NK-92 treated with Interleukin-12 subunit alpha and Interleukin-12 subunit beta, amount 100 ng/mL, for 24 hours (cell line): ENCODE measurements at regions not wholly inside any gene's neighbourhood (a gene's known extent, or its start where the extent isn't known, plus 50 kb on each side); places are given as distances from the start of the nearest gene placed in this dataset.

Source experiments
- DNase-seq: peaks from one replicate; lab custom pipeline; 2025; lab: John Stamatoyannopoulos, UW

DNA sequence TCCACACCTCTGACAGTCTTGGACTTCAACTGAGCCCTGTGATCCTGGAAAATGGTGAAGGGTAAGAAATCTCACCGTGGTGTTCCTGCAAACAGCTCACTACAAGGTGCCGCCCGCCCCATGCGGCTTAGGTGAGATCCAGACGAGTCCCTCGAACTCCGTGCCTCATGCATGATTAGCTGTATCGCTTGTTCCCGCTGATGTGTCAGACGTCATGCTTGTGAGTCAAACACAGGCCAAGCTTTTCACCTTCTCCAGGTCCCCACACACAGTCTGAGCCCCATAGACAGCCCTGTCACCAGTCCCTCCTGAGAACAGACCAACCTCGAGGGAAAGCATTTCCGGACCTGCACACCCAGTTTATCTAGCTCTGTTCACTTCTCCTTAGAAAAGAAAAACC lies 740.5 kb downstream of the GALR1 start:
- no peak for DNase-seq

DNA sequence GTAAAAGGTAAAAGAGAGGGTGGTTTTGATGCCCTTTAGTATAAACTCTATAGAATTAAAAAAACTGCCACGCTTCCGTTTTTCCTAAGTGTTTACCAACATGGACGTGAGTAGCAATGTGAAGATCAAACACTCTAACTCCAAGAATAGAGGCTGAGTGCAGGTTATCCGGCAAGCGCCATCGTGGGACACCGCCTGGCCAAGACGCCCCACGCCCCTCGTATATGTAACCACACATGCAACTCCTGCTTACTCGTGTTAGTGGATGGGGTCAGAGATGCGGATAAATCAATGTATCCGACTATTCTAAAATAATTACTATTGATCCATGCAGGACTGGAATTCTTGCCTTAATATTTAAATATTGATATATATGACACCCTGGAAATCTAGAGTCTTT lies 741.3 kb downstream of the GALR1 start:
- no peak for DNase-seq

DNA sequence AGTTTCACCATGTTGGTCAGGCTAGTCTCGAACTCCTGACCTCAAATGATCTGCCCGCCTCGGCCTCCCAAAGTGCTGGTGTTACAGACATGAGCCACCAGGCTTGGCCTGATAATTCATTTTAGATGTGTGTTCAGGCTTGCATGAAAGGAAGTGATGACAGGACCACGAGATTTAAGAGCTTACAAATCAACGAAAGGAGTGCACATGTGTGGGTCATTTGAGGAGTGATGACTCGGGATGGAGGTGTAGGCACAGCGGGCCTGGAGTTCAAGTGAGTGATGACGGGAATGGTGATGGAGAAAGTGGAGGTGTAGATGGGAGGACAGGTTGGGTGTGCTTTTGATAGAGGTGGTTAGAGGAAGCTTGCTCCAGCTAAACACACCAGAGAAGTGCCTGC lies 742.4 kb downstream of the GALR1 start:
- DNase-seq: no peak

DNA sequence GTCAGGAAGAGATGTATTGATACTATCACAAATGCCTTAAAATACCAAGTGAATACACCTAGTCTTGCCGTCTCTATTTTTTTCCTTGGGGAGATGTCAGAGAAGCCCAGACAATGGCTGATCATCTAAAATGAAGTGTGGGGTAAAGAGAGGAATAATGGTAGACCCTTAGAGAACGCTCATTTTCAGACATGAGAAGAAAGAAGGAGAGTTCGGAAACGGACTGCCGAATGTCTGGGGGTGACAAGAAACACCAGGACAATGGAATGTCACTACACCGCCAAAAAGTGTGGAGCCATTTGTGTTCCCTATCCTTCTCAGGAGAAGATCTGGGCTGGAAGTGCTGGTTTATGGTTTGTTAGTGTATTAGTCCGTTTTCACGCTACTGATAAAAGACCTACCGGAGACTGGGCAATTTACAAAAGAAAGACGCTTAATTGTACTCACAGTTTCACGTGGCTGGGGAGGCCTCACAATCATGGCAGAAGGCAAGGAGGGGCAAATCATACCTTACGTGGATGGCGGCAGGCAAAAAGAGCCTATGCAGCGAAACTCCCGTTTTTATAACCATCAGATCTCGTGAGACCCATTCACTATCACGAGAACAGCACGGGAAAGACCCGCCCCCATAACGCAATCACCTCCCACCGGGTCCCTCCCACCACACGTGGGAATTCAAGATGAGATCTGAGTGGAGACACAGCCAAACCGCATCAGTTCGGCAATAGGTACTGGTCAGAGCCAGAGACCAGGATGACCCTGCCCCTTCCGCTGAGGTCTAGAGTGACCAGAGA lies 743.7 kb downstream of the GALR1 start:
- DNase-seq: no peak

DNA sequence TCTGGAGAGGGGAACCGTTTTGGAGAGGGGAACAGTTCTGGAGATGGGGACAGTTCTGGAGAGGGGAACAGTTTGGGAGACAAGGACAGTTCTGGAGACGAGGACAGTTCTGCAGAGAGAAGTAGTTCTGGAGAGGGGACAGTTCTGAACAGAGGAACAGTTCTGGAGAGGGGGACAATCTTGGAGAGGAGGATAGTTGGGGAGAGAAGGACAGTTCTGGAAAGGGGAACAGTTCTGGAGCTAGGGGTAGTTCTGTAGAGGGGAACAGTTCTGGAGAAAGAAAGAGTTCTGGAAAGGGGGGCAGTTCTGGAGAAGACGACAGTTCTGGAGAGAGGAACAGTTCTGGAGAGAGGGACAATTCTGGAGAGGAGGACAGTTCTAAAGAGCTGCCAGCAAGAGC lies 745.9 kb downstream of the GALR1 start:
- DNase-seq: no peak

DNA sequence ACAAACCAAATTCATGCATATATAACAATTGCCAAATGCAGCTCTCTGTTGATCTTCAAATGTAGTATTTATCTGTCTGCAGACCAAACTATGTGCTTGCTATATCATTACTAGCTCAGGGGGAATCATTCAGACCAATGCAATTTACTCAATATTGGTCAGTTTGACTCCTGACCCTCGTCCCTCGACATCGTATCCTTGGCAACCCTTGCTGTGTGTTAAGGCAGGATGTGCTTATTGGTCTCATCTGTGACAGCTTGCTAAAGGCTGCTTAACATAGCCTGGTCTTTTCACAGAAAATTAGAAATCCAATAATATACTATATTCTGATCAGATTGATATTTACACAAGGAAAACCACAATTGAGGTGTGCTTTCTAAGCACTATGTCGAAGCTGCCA lies 747.1 kb downstream of the GALR1 start:
- no peak for DNase-seq

DNA sequence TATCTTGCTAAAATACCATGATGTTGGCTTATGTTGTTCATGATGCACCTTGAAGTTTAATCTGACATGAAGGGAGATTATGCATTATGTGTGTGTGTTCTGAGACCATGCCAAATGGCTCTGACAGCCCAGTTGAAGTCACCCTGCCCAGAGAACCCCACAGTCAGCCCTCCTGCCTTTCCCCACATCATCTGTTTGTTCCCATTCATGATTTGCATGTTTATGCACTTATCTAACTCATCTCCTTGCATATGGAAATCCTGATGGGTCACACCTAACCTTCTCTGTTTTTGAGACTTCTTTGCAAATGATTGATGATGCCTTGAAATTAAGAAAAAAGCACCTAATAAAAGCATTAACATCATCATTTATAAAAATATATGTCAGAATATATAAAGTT lies 752.2 kb downstream of the GALR1 start:
- DNase-seq: no peak

DNA sequence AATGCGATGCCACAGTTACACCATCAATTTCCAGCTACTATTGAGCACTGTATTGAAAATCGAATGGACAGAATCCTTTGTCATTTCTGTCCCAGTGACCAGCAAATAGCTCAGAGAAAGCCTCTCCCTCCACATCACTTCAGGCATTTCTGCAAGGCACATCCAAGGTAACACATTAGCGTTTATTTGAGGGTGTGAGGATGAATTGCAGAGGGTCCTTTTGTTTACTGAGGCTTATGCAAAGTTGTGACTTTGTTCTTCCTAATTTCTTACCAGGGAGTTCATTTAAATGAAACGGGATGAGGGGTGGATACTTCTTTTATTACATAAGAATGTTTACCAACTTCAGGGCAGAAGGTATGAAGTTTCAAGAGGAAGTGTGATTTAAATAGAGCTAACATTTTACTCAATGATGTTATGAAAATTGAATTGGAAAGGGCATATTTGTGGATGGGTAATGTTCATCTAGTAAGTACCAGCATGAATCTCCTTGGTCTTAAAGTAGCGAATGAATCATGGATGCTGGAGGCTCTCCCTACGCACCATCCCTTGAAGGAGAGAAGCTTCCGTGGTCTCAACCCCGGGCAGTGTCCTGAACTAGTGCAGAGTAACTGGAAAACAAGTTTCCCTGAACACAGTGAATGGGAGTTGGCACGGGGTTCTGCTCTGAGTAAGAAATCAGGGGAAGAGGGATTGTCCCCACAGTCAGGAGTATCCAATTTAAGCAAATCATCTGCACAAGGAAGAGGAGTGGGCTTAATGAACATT lies 756.5 kb downstream of the GALR1 start:
- no peak for DNase-seq

DNA sequence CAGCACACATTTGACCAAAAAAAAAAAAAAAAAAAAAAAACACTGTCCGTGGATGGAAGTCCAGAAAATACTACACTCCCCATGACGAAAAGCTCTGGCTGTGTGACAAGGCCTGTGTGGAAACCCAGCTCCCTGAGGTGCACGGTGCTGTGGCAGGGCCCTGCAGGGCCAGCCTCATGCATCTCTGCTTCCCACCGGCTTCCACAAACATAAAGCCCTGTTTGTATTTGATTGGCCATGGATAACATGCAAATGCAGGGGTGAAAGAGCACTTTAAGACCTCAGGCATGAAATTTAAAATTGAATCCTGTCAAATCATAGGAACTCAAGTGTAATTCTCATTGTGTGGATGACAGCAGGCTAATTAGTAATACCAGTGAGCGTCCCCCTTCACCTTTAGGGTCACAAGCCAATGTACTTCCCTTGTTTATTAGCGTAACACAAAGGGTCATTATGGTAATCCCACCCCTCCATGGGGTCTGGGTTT lies 757.2 kb downstream of the GALR1 start:
- DNase-seq: no peak

DNA sequence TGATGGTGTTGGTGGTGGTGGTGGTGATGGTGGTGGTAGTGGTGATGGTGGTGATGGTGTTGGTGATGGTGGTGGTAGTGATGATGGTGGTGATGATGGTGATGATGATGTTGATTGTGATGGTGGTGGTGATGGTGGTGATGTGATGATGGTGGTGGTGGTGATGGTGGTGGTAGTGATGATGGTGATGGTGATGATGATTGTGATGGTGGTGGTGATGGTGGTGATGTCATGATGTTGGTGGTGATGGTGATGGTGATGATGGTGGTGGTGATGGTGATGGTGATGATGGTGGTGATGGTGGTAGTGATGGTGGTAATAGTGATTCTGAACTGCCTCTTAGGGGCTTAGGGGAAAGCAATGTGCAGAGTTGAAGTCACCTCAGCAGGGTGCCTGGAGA lies 760.7 kb downstream of the GALR1 start:
- DNase-seq: no peak

DNA sequence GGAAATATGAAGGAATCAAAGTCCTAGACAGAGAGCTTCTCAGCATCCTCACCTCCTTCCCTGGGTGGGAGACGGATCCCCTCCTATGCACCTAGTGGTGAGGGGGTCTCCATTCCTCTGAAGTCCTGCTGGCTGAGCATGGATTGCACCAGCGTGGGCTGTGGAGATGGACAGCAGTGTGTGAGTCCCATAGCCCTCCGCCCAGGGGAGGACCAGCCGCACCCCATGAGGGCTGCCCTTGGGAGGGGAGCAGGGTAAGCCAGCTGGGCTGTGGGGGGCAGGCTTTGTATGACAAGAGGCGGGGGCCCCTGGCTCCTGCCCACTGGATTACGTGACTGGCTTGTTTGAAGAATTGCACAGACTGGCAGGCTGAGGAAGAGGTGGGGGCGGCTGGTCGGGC lies 768.2 kb downstream of the GALR1 start:
- DNase-seq: no peak

DNA sequence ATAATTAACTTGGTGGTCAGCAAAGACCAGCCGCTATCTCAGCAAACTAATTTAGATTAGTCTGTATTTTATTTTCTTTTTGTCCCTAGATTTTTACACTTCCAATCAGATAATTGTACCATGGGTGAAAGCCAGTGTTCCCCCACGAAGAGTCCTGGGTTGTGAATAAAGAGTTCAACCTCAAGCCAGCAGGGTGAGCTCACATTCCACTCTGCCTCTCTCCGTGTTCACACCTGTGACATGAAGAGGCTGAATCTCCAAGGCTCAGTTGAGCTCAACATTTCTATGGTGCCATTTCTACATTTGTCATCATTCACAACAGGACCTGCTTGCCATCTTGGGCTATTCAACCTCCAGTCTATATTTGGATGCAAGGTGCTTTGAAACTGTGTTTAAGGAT lies 771.5 kb downstream of the GALR1 start:
- DNase-seq: no peak

DNA sequence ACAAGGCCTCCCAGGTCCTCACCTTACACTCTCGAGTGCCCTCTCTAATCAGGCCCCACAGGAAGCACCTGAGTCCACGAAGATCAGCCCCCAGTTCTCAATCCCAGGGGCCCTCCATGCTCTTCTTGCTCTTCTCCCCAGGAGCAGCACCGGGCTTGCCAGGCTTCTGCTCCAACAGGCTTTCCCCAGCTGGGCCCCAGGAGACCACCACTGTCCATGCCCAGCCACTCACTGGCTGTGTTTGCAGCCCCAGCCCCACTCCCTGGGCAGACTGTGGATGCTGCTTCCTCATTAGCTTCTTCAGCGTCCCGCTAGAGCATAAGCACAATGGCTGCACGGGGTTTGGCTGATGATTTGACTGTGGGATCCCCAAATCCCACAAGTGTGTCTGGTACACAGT lies 781.9 kb downstream of the GALR1 start:
- DNase-seq: no peak

DNA sequence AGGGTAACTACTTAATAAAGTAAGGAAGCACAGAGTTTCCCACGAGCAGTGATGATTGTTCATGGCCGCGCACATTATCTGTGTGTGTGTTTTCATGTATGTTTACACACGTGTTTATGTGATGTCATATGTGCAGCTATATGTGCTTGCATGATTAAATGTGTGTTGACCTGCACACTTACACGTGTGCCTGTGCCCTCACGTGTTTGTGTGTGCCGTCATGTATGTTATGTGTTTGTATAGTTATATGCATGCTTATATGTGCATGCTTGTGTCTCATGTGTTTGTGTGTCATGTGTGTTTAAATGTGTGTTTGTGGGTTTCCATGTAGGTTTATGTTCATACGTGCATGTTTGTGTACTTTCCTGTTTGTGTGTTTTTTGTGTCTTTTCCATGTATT lies 782.3 kb downstream of the GALR1 start:
- no peak for DNase-seq

DNA sequence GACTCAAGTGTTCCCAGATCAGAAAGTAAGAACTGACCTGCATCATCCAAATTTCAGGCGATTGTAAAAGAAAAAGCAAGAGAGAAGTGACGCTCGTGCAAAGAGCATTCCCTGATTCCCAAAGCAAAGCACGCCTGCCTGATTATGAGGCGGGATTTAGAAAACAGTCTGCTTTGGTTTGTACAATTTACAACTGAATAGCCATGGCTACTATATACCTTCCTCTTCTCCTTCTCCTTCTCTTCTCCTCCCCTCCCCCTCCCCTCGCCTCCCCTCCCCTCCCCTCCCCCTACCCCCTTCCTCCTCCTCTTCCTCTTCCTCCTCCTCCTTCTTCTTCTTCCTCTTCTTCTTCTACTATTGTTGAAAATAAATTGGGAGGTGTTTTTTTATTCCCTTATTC lies 782.9 kb downstream of the GALR1 start:
- no peak for DNase-seq

DNA sequence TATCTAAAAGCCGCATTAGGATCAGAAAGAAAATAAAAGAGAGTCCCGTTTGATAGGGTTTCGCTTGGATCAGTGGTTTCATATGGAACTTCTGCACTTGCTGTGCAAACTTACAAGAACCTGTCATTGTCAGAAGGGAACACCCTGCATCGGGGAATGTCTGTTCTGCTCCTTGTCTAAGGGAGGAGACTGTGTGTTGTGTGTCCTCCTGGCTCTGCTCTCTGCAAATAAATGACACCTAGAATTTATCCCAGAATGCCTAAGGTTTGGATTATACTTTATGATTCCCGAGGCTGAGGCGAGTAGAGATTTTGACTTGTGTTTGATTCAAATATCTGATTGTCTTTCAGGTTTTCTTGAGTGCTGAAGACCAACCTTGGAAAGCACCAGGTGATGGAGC lies 785.1 kb downstream of the GALR1 start:
- no peak for DNase-seq

DNA sequence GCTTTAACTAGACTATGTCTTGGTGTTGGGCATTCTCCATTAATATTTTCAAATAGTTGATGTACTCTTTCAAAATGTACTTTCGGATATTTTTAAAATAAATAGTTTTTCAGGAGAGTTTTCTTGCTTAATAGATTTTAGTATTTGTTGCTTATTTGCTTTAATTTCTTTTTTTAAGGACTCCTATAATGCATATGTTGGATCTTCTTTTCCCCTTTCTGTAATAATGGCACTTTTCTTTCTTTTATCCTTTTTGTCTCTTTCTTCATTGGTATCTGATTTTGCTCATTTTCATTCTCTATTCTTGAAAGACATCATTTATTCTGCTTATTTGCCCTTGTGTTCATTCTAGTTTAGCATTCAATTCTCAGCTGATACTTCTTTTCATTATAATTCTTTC lies 791.6 kb downstream of the GALR1 start:
- no peak for DNase-seq

DNA sequence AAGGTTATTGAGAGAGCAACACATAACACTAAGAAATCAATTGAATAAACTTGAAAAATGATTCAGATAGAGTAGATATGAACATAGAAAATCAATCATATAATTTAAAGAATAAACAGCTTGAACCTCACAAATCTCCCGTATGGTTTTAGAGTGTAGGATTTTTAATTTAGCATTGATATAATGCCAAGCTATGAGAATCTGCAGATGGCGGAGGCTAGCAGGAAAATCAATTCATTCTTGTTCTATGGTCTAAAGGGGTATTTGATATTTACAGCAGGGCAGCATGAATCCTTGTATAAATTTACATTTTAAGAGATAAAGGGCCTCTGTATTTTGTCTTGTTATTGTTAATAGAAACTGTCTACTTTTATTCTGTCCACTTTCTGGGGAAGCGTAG lies 797.0 kb downstream of the GALR1 start:
- DNase-seq: no peak

DNA sequence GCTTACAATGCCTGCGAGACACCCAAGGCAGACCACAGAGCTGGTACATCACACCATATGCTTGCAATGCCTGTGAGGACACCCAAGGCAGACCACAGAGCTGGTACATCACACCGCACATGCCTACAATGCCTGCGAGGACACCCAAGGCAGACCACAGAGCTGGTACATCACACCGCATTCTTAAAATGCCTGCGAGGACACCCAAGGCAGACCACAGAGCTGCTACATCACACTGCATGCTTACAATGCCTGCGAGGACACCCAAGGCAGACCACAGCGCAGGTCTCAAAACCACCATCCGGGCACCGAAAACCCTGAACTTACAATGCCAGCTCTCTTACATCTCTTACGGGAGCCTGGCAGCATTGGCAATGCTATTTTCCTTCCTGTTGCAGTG lies 799.6 kb downstream of the GALR1 start:
- no peak for DNase-seq

DNA sequence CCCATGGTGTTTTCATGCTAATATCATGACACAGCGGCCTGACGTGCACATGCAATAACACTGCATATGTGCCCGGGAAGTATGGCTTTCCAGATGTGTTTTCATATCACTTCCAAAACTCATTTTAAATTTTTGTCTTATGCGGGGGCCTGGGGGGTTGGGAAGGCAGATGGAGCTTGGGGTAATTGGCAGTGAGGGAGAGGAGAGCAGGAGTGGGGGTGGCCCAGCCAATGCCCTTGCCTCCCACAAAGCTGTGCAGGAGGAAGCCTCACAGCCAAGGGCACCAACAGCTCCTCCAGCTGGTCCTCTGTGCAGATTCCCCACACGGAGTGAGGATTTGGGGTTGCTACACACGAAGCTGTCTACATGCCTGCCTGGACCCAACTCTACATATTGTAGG lies 805.2 kb downstream of the GALR1 start:
- DNase-seq: no peak

DNA sequence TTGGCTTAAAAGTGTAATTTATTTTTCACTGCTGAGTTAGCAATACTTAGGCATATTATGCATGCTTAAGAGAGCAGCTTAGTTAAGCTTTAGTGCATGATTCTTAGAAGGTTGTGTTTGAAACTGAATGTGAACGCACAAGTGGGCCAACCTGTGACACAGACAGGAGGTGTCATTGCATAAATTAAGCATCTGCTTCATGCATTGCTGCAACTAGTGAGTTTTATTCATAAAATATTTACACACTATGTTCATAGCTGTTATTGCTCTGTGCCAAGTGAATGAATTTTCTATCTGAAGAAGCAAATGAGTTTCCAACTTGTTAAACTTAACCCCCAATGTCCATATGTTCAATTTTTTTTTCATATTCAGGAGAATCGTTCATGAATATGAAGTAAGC lies 806.4 kb downstream of the GALR1 start:
- DNase-seq: no peak

DNA sequence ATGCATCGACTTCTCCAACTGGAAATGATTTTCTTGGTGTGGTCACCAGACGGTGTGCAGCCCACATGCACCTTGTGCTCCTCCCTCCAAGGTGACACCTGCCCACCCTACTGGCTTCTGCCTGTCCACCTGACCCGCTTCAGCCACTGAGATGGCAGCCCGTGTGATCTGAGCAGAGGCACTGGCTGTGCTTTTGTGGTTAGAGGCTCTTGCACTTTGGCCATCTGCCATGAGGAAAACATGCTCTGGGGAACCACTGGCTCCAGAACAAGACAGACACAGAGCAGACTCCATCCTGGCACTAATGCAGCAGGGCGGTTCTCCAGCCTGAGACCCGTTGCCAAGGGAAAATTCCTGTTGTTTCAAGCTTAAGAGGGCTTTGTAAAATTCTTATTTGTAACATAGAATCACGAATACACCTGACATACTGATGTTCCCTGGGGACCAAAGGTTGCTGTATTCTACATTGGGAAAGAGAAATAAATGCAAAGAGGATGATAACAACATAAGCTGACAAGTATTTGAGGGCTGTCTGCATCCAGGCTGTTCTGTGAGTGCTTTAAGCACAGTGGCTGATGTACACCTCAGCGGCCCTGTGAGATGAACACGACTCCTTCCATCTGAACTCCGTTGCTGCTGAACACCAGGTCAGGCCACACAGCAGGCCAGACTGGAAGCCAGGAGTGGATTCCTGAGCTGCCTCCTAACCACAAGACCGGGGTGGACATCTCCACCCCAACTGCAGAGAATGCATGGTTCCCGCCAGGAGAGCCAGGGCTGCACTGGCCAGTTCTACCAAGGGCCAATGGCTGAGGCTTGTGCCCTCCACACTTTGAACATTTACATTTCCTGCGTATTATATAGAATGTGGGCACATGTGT lies 820.4 kb downstream of the GALR1 start:
- no peak for DNase-seq
